ENCODE measurements at regions not wholly inside any gene's neighbourhood (a gene's known extent, or its start where the extent isn't known, plus 50 kb on each side); places are given as distances from the start of the nearest gene placed in this dataset.

- Histone ChIP-seq H3K4me1 (ENCODE audit: control insufficient read depth in 1 of 2, insufficient read depth in 2 of 2, low read length in 2 of 2) (no peaks in the 10 kb centered on the region), H3K27ac (ENCODE audit: low read depth in 1 of 2, low read length in 2 of 2) (no peak overlapping the region), H3K4me3 (ENCODE audit: low read length in 2 of 2) (no peak overlapping the region), H3K36me3 (ENCODE audit: control insufficient read depth in 1 of 2, insufficient read depth in 2 of 2, low read length in 1 of 2) (no peaks in the 10 kb centered on the region), H3K27me3 (ENCODE audit: control insufficient read depth in 1 of 2, insufficient read depth in 2 of 2, low read length in 1 of 2) (no peaks in the 10 kb centered on the region), H3K9me3 (ENCODE audit: control insufficient read depth, low read length) (no peaks in the 10 kb centered on the region)
- DNase-seq (no peak), ATAC-seq (ENCODE audit: low FRiP score) (peak; percentile 42)
- intact Hi-C loops (cut with DNase I) = no loop called here
- WGBS, 2 donors = 12 to 15% methylated on average over 13 of the region's 13 CpGs
These were observed 370.4 kb downstream of the SOCS6 start for GRCh38 chr18:70659036-70659925.

- DNase-seq (no peak), ATAC-seq (ENCODE audit: low FRiP score) (no peak)
- Histone ChIP-seq H3K36me3 (ENCODE audit: control insufficient read depth in 1 of 2, insufficient read depth in 2 of 2, low read length in 1 of 2) (no peaks in the 10 kb centered on the region), H3K4me1 (ENCODE audit: control insufficient read depth in 1 of 2, insufficient read depth in 2 of 2, low read length in 2 of 2) (no peaks in the 10 kb centered on the region), H3K27ac (ENCODE audit: low read depth in 1 of 2, low read length in 2 of 2) (no peak overlapping the region), H3K27me3 (ENCODE audit: control insufficient read depth in 1 of 2, insufficient read depth in 2 of 2, low read length in 1 of 2) (no peaks in the 10 kb centered on the region), H3K9me3 (ENCODE audit: control insufficient read depth, low read length) (peaks cover 1% of the 10 kb centered on the region), H3K4me3 (ENCODE audit: low read length in 2 of 2) (no peak overlapping the region)
- intact Hi-C loops (cut with DNase I) = no loop called here
These were observed 364.8 kb downstream of the SOCS6 start for GRCh38 chr18:70653671-70654070.

- no peaks in the 10 kb centered on the region for H3K36me3 ChIP-seq (ENCODE audit: control insufficient read depth in 1 of 2, insufficient read depth in 2 of 2, low read length in 1 of 2)
- H3K4me1 ChIP-seq (ENCODE audit: control insufficient read depth in 1 of 2, insufficient read depth in 2 of 2, low read length in 2 of 2) = no peaks in the 10 kb centered on the region
- ATAC-seq (ENCODE audit: low FRiP score) = no peak
- peaks cover 1% of the 10 kb centered on the region for H3K9me3 ChIP-seq (ENCODE audit: control insufficient read depth, low read length)
- no peak overlapping the region for H3K4me3 ChIP-seq (ENCODE audit: low read length in 2 of 2)
- no peak for DNase-seq
- no peak overlapping the region for H3K27ac ChIP-seq (ENCODE audit: low read depth in 1 of 2, low read length in 2 of 2)
- WGBS, 2 donors = 91 to 100% methylated on average over 2 of the region's 2 CpGs
- intact Hi-C loops (cut with DNase I) = no loop called here
- H3K27me3 ChIP-seq (ENCODE audit: control insufficient read depth in 1 of 2, insufficient read depth in 2 of 2, low read length in 1 of 2) = no peaks in the 10 kb centered on the region
These were observed 362.0 kb downstream of the SOCS6 start for GRCh38 chr18:70650878-70651277.

GRCh38 chr18:70649683-70650082 is 360.8 kb downstream of the SOCS6 start:
- WGBS, 2 donors = 96 to 99% methylated on average over 7 of the region's 7 CpGs
- DNase-seq = no peak
- intact Hi-C loops (cut with DNase I) = no loop called here
- ATAC-seq (ENCODE audit: low FRiP score) = no peak
- Histone ChIP-seq H3K9me3 (ENCODE audit: control insufficient read depth, low read length) (peaks cover 1% of the 10 kb centered on the region), H3K4me1 (ENCODE audit: control insufficient read depth in 1 of 2, insufficient read depth in 2 of 2, low read length in 2 of 2) (no peaks in the 10 kb centered on the region), H3K27me3 (ENCODE audit: control insufficient read depth in 1 of 2, insufficient read depth in 2 of 2, low read length in 1 of 2) (no peaks in the 10 kb centered on the region), H3K4me3 (ENCODE audit: low read length in 2 of 2) (no peak overlapping the region), H3K36me3 (ENCODE audit: control insufficient read depth in 1 of 2, insufficient read depth in 2 of 2, low read length in 1 of 2) (no peaks in the 10 kb centered on the region), H3K27ac (ENCODE audit: low read depth in 1 of 2, low read length in 2 of 2) (no peak overlapping the region)

- Histone ChIP-seq H3K27me3 (ENCODE audit: control insufficient read depth in 1 of 2, insufficient read depth in 2 of 2, low read length in 1 of 2) (no peaks in the 10 kb centered on the region), H3K9me3 (ENCODE audit: control insufficient read depth, low read length) (peaks cover 1% of the 10 kb centered on the region), H3K27ac (ENCODE audit: low read depth in 1 of 2, low read length in 2 of 2) (no peak overlapping the region), H3K4me1 (ENCODE audit: control insufficient read depth in 1 of 2, insufficient read depth in 2 of 2, low read length in 2 of 2) (no peaks in the 10 kb centered on the region), H3K4me3 (ENCODE audit: low read length in 2 of 2) (no peak overlapping the region), H3K36me3 (ENCODE audit: control insufficient read depth in 1 of 2, insufficient read depth in 2 of 2, low read length in 1 of 2) (no peaks in the 10 kb centered on the region)
- DNase-seq (no peak), ATAC-seq (ENCODE audit: low FRiP score) (no peak)
- intact Hi-C loops (cut with DNase I) = no loop called here
- WGBS, 2 donors = 67 to 77% methylated on average over 5 of the region's 5 CpGs
These were observed 357.1 kb downstream of the SOCS6 start for GRCh38 chr18:70645971-70646370.

GRCh38 chr18:70643812-70644211 is 355.0 kb downstream of the SOCS6 start:
- no peaks in the 10 kb centered on the region for H3K4me1 ChIP-seq (ENCODE audit: control insufficient read depth in 1 of 2, insufficient read depth in 2 of 2, low read length in 2 of 2)
- no peaks in the 10 kb centered on the region for H3K9me3 ChIP-seq (ENCODE audit: control insufficient read depth, low read length)
- no peak overlapping the region for H3K4me3 ChIP-seq (ENCODE audit: low read length in 2 of 2)
- WGBS, 2 donors = 51 to 94% methylated on average over 1 of the region's 1 CpG
- DNase-seq (no peak), ATAC-seq (ENCODE audit: low FRiP score) (no peak)
- intact Hi-C loops (cut with DNase I) = no loop called here
- no peak overlapping the region for H3K27ac ChIP-seq (ENCODE audit: low read depth in 1 of 2, low read length in 2 of 2)
- H3K27me3 ChIP-seq (ENCODE audit: control insufficient read depth in 1 of 2, insufficient read depth in 2 of 2, low read length in 1 of 2) = no peaks in the 10 kb centered on the region
- no peaks in the 10 kb centered on the region for H3K36me3 ChIP-seq (ENCODE audit: control insufficient read depth in 1 of 2, insufficient read depth in 2 of 2, low read length in 1 of 2)

- intact Hi-C loops (cut with DNase I) = no loop called here
- Histone ChIP-seq H3K4me3 (ENCODE audit: low read length in 2 of 2) (no peak overlapping the region), H3K27ac (ENCODE audit: low read depth in 1 of 2, low read length in 2 of 2) (no peak overlapping the region), H3K36me3 (ENCODE audit: control insufficient read depth in 1 of 2, insufficient read depth in 2 of 2, low read length in 1 of 2) (no peaks in the 10 kb centered on the region), H3K27me3 (ENCODE audit: control insufficient read depth in 1 of 2, insufficient read depth in 2 of 2, low read length in 1 of 2) (no peaks in the 10 kb centered on the region), H3K4me1 (ENCODE audit: control insufficient read depth in 1 of 2, insufficient read depth in 2 of 2, low read length in 2 of 2) (no peaks in the 10 kb centered on the region), H3K9me3 (ENCODE audit: control insufficient read depth, low read length) (no peaks in the 10 kb centered on the region)
- ATAC-seq (ENCODE audit: low FRiP score) = no peak
- 58 to 62% methylated on average over 6 of the region's 6 CpGs for WGBS, 2 donors
- DNase-seq = no peak
These were observed 352.4 kb downstream of the SOCS6 start for GRCh38 chr18:70641156-70641775.

GRCh38 chr18:70640336-70640887 is 351.6 kb downstream of the SOCS6 start:
- ATAC-seq (ENCODE audit: low FRiP score) = no peak
- H3K27me3 ChIP-seq (ENCODE audit: control insufficient read depth in 1 of 2, insufficient read depth in 2 of 2, low read length in 1 of 2) = no peaks in the 10 kb centered on the region
- no peaks in the 10 kb centered on the region for H3K36me3 ChIP-seq (ENCODE audit: control insufficient read depth in 1 of 2, insufficient read depth in 2 of 2, low read length in 1 of 2)

GRCh38 chr18:70636991-70637390 is 348.1 kb downstream of the SOCS6 start:
- H3K27ac ChIP-seq (ENCODE audit: low read depth in 1 of 2, low read length in 2 of 2) = no peak overlapping the region
- ATAC-seq (ENCODE audit: low FRiP score) (no peak), DNase-seq (no peak)
- intact Hi-C loops (cut with DNase I) = no loop called here
- no peaks in the 10 kb centered on the region for H3K36me3 ChIP-seq (ENCODE audit: control insufficient read depth in 1 of 2, insufficient read depth in 2 of 2, low read length in 1 of 2)
- no peak overlapping the region for H3K4me3 ChIP-seq (ENCODE audit: low read length in 2 of 2)
- no peaks in the 10 kb centered on the region for H3K4me1 ChIP-seq (ENCODE audit: control insufficient read depth in 1 of 2, insufficient read depth in 2 of 2, low read length in 2 of 2)
- 68 to 82% methylated on average over 1 of the region's 1 CpG for WGBS, 2 donors
- no peaks in the 10 kb centered on the region for H3K27me3 ChIP-seq (ENCODE audit: control insufficient read depth in 1 of 2, insufficient read depth in 2 of 2, low read length in 1 of 2)
- peaks cover 1% of the 10 kb centered on the region for H3K9me3 ChIP-seq (ENCODE audit: control insufficient read depth, low read length)

More at GRCh38 chr18:70640336-70640887, 351.6 kb downstream of the SOCS6 start:
- intact Hi-C loops (cut with DNase I) = no loop called here
- DNase-seq = no peak
- Histone ChIP-seq H3K9me3 (ENCODE audit: control insufficient read depth, low read length) (no peaks in the 10 kb centered on the region), H3K27ac (ENCODE audit: low read depth in 1 of 2, low read length in 2 of 2) (no peak overlapping the region), H3K4me3 (ENCODE audit: low read length in 2 of 2) (no peak overlapping the region), H3K4me1 (ENCODE audit: control insufficient read depth in 1 of 2, insufficient read depth in 2 of 2, low read length in 2 of 2) (no peaks in the 10 kb centered on the region)
- 27 to 31% methylated on average over 2 of the region's 2 CpGs for WGBS, 2 donors

Measured in aorta (tissue), 5 donors.